ENCODE measurements at regions not wholly inside any gene's neighbourhood (a gene's known extent, or its start where the extent isn't known, plus 50 kb on each side); places are given as distances from the start of the nearest gene placed in this dataset.
"Not testable (repeated sequence)": the region's sequence is repeated elsewhere in the genome, so short reads cannot be mapped to it uniquely, and the experiment has no call there.

GRCh38 chr7:79998363-79998762 is 136.3 kb upstream of the GNAI1 start:
- no peak for DNase-seq
- Histone ChIP-seq H3K4me1 (no peaks in the 10 kb centered on the region), H3K27ac (no peak overlapping the region), H3K36me3 (no peaks in the 10 kb centered on the region), H3K4me3 (no peak overlapping the region), H3K9me3 (no peaks in the 10 kb centered on the region), H3K27me3 (no peaks in the 10 kb centered on the region)
- 40 to 46% methylated on average over 1 of the region's 1 CpG for WGBS, 2 donors
- TF ChIP-seq POLR2A (IDR thresholded peaks at IDR 0.05) (no peak), CTCF (IDR thresholded peaks at IDR 0.05) (no peak)
- intact Hi-C loops (cut with DNase I), result no loop called here

- WGBS, 2 donors, result 85 to 87% methylated on average over 1 of the region's 1 CpG
- TF ChIP-seq POLR2A (IDR thresholded peaks at IDR 0.05) (no peak), CTCF (IDR thresholded peaks at IDR 0.05) (no peak)
- no peak overlapping the region for H3K27ac ChIP-seq
- H3K4me1 ChIP-seq, result no peaks in the 10 kb centered on the region
- no peaks in the 10 kb centered on the region for H3K36me3 ChIP-seq
- no peak overlapping the region for H3K4me3 ChIP-seq
- H3K9me3 ChIP-seq, result no peaks in the 10 kb centered on the region
- no peak for DNase-seq
- intact Hi-C loops (cut with DNase I), result no loop called here
- H3K27me3 ChIP-seq, result no peaks in the 10 kb centered on the region
Measured at GRCh38 chr7:79997345-79997744, 137.3 kb upstream of the GNAI1 start.

- H3K36me3 ChIP-seq; H3K4me3 ChIP-seq; H3K27me3 ChIP-seq; intact Hi-C loops (cut with DNase I); H3K4me1 ChIP-seq; H3K27ac ChIP-seq; DNase-seq; H3K9me3 ChIP-seq: not testable (repeated sequence)
- WGBS, 2 donors, result 83 to 87% methylated on average over 3 of the region's 3 CpGs
Measured at GRCh38 chr7:79995741-79996140, 138.9 kb upstream of the GNAI1 start.

- WGBS, 2 donors, result 76 to 77% methylated on average over 1 of the region's 1 CpG
- Histone ChIP-seq H3K36me3 (no peaks in the 10 kb centered on the region), H3K4me3 (no peak overlapping the region), H3K4me1 (no peaks in the 10 kb centered on the region), H3K27ac (no peak overlapping the region), H3K27me3 (no peaks in the 10 kb centered on the region), H3K9me3 (no peaks in the 10 kb centered on the region)
- TF ChIP-seq CTCF (IDR thresholded peaks at IDR 0.05) (no peak), POLR2A (IDR thresholded peaks at IDR 0.05) (no peak)
- DNase-seq, result no peak
- intact Hi-C loops (cut with DNase I), result no loop called here
Measured at GRCh38 chr7:79988653-79989052, 146.0 kb upstream of the GNAI1 start.

GRCh38 chr7:79984210-79984609 is 150.4 kb upstream of the GNAI1 start:
- no peaks in the 10 kb centered on the region for H3K4me1 ChIP-seq
- TF ChIP-seq CTCF (IDR thresholded peaks at IDR 0.05), result no peak
- no peak for TF ChIP-seq POLR2A (IDR thresholded peaks at IDR 0.05)
- intact Hi-C loops (cut with DNase I), result no loop called here
- H3K9me3 ChIP-seq, result no peaks in the 10 kb centered on the region
- no peak overlapping the region for H3K27ac ChIP-seq
- H3K36me3 ChIP-seq, result no peaks in the 10 kb centered on the region
- DNase-seq, result no peak
- no peaks in the 10 kb centered on the region for H3K27me3 ChIP-seq
- no peak overlapping the region for H3K4me3 ChIP-seq
- 52 to 61% methylated on average over 2 of the region's 2 CpGs for WGBS, 2 donors

GRCh38 chr7:79982141-79982770 is 152.4 kb upstream of the GNAI1 start:
- DNase-seq, result no peak
- no peaks in the 10 kb centered on the region for H3K4me1 ChIP-seq

More at GRCh38 chr7:79982141-79982770, 152.4 kb upstream of the GNAI1 start:
- no peaks in the 10 kb centered on the region for H3K9me3 ChIP-seq
- no peaks in the 10 kb centered on the region for H3K36me3 ChIP-seq
- 12 to 19% methylated on average over 2 of the region's 2 CpGs for WGBS, 2 donors
- no peaks in the 10 kb centered on the region for H3K27me3 ChIP-seq
- intact Hi-C loops (cut with DNase I), result no loop called here
- TF ChIP-seq POLR2A (IDR thresholded peaks at IDR 0.05) (no peak), CTCF (IDR thresholded peaks at IDR 0.05) (no peak)
- H3K27ac ChIP-seq, result no peak overlapping the region
- no peak overlapping the region for H3K4me3 ChIP-seq
